ENCODE measurements at regions not wholly inside any gene's neighbourhood (a gene's known extent, or its start where the extent isn't known, plus 50 kb on each side); places are given as distances from the start of the nearest gene placed in this dataset.

DNA sequence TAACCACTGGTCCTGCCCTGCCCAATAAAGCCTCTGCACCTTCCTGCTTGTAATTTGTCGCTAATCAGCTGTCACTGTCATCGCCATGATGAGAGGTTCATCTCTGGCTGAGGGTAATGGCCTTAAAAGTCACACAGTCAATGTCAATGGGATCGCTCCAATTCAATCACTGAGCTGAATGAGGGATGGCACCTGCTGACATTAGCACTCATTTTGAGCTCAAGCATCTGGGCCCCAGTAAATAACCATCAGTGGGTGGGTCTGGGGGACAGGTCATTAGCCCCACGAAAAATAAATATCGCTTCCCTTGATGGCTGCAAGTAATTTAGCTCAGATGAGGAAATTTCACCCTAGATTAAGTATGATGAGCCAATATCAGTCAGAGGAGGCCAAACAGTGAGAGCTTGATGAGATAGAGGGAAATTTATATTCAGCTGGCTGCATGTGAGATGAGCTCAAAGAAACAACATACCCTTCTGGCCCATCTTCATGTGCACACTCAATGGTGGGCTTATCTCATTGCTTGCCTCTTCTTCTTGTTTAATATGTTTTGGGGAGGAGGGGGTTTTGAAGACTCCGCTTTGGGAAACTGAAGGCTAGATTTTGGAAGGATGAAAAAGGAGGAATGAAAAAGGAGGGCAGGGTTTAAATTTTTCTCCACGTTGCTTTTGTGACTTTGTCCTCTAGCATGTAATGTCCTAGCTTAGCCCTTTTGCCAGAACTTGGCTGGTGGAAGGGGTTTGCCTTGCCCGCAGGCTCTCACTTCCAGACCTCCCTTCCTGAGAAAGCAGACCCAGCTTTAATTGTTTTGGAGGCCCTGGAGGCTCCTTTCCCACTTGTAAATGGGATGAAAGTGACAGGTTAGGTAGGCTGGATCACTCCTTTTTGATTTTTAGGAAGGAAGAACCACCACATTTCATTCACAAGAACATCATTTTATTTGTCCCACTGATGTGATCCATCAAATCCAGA is 84.8 kb upstream of the PAQR3 start:
- ATAC-seq (no peak), DNase-seq (no peak)
- Mint-ChIP-seq H3K36me3 (peaks cover 0 to under 1% (median 0%) of the 10 kb centered on the region in 3 donors), H3K9me3 (peaks cover 0 to 2% (median under 1%) of the 10 kb centered on the region in 9 donors), H3K4me1 (no peaks in the 10 kb centered on the region), H3K27ac (no peak overlapping the region), H3K4me3 (no peak overlapping the region), H3K27me3 (peaks cover 0 to 9% (median 3%) of the 10 kb centered on the region in 5 donors)
- POLR2A ChIA-PET, result no interaction called here

DNA sequence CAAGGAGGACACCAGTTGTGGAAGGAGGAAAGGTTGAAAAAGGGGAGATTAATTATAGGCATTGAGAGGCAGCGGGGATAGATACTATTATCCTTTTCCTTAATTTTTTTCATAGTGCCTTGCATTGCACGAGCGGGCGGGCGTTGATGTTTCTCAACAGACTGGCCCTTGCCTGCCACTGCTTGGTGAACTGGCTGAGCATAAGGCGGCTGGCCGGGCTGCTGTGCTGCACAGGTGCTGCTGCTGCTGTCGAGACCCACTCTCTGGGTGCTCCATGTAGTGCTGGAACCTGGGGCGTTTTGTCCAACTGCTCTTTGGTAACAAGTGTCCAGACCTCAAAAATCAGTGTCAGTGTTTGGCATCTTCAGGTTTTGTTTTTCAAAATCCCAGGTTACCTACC is 83.3 kb upstream of the PAQR3 start:
- peaks cover 0 to 5% (median 2%) of the 10 kb centered on the region in 9 donors for H3K9me3 Mint-ChIP-seq
- no peaks in the 10 kb centered on the region for H3K4me1 Mint-ChIP-seq
- no peak overlapping the region for H3K27ac Mint-ChIP-seq
- no peak for ATAC-seq
- H3K4me3 Mint-ChIP-seq, result no peak overlapping the region
- DNase-seq, result no peak
- peaks cover 0 to 9% (median 2%) of the 10 kb centered on the region in 5 donors for H3K27me3 Mint-ChIP-seq
- peaks cover 0 to 4% (median 0%) of the 10 kb centered on the region in 3 donors for H3K36me3 Mint-ChIP-seq
- POLR2A ChIA-PET, result no interaction called here

DNA sequence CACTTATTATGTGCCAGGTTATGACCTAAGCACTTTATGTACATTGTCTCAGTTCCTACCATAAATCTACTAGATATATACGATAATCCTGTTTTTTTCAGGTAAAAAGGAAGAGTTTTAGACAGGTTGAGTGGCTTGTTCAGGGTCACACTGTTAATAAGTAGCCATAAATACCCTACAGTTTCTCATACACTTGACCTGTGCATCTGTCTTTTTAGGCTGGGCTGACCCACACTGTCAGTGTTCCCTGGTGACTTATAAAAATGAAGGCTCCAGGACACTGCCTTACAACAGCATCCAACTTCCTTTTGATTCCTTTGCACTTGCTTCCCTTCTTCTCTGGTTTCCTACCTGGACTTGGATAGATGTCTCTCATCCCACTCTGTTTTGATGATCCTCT is 78.2 kb upstream of the PAQR3 start:
- Mint-ChIP-seq H3K27ac (peak overlapping the region in 1 of 10 donors; percentile 5), H3K4me1 (no peaks in the 10 kb centered on the region), H3K36me3 (peaks cover 0 to 4% (median 0%) of the 10 kb centered on the region in 3 donors), H3K27me3 (peaks cover 0 to 5% (median 2%) of the 10 kb centered on the region in 5 donors), H3K4me3 (no peak overlapping the region), H3K9me3 (peaks cover 0 to 5% (median 2%) of the 10 kb centered on the region in 9 donors)
- ATAC-seq (no peak), DNase-seq (no peak)
- POLR2A ChIA-PET, result no interaction called here

DNA sequence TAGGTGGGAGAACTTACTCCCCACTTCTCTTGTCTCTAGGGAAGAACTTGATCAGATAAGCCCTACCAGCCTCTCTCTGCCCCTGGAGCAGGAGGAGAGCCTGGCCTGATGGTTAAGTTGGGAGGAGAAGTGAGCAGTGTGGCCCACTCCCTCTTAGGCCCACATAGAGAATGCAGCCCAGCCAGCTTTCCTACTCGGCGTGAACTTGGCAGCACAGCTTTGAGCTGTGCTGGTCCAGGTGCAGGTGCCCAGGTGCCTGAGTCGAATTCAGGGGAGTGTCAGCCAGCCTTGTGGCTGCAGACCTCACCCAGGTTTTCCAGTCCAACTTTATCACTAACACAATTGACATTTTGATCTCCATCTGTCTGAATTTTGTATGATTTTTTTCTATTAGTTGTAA is 77.6 kb upstream of the PAQR3 start:
- ATAC-seq (no peak), DNase-seq (no peak)
- POLR2A ChIA-PET, result no interaction called here
- Mint-ChIP-seq H3K4me3 (no peak overlapping the region), H3K27ac (no peak overlapping the region), H3K36me3 (peaks cover 0 to 4% (median 0%) of the 10 kb centered on the region in 3 donors), H3K9me3 (peaks cover 0 to 5% (median 2%) of the 10 kb centered on the region in 9 donors), H3K27me3 (peaks cover 0 to 5% (median 2%) of the 10 kb centered on the region in 5 donors), H3K4me1 (no peaks in the 10 kb centered on the region)

DNA sequence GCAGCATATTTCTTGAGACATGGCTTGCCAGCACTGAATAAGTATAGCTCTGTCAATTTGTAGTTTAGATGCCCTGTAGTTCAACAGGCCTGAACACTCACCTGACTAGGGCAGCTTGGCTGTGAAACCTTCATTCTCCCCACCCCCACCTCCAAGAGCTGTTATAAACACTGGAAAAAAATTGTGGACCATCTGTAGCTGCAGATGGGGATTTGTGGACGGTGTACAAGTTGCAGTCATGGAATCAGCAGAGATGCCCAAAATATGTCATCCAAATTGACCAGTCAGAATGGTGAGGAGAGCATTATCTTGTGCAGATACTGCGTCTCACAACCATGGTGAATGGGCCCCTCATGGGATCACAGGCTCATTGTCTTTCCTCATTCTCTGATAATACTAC is 76.2 kb upstream of the PAQR3 start:
- no peak overlapping the region for H3K27ac Mint-ChIP-seq
- H3K4me1 Mint-ChIP-seq, result no peaks in the 10 kb centered on the region
- peaks cover 0 to 5% (median 2%) of the 10 kb centered on the region in 9 donors for H3K9me3 Mint-ChIP-seq
- POLR2A ChIA-PET, result no interaction called here
- H3K4me3 Mint-ChIP-seq, result no peak overlapping the region
- peaks cover 1 to 12% (median 2%) of the 10 kb centered on the region in 5 donors for H3K27me3 Mint-ChIP-seq
- ATAC-seq (no peak), DNase-seq (no peak)
- H3K36me3 Mint-ChIP-seq, result peaks cover 0 to 4% (median 0%) of the 10 kb centered on the region in 3 donors

DNA sequence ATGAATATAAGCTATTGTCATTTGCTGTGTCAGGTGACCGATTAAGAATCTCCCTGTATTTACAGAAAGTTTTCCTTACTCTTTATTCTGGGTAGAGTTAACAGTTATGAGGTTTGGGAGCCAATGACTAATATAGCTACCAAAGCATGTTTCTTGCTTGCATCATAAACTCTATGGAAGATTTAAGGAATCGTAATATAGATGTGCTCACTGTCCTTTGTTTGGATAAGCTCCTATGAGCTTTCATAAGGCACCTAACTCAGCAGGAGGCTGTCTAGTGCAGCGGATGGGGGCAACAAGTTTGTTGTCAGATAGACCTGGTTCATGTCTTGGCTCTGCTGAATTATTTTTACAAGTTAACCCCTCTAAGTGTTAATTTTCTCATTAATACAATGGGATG is 75.0 kb upstream of the PAQR3 start:
- no peaks in the 10 kb centered on the region for H3K4me1 Mint-ChIP-seq
- peaks cover 0 to 12% (median 0%) of the 10 kb centered on the region in 3 donors for H3K36me3 Mint-ChIP-seq
- POLR2A ChIA-PET, result no interaction called here
- peaks cover 1 to 24% (median 5%) of the 10 kb centered on the region in 5 donors for H3K27me3 Mint-ChIP-seq
- DNase-seq, result no peak
- no peak for ATAC-seq
- no peak overlapping the region for H3K4me3 Mint-ChIP-seq
- peaks cover 0 to 5% (median 2%) of the 10 kb centered on the region in 9 donors for H3K9me3 Mint-ChIP-seq
- no peak overlapping the region for H3K27ac Mint-ChIP-seq

DNA sequence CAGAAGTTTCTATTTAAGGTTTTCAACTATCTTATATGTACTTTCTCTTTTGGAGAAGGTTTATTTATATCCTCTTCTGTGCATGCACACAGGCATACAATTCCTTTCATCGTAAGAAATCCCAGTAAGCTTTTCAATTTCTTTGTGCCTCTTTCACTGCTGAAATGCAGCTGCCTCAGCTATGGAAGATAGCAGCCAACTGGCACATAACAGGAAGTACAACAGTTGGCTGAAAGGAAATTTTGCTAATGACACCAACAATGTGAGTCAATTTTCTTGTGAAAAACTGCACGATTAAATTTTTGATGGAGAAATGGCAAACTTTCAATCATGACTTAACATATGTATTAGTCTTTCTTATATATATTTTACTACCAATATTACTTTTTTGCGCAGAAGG is 74.5 kb upstream of the PAQR3 start:
- no peak overlapping the region for H3K27ac Mint-ChIP-seq
- POLR2A ChIA-PET, result no interaction called here
- peaks cover 0 to 24% (median 5%) of the 10 kb centered on the region in 5 donors for H3K27me3 Mint-ChIP-seq
- peaks cover 0 to 8% (median 0%) of the 10 kb centered on the region in 3 donors for H3K36me3 Mint-ChIP-seq
- no peaks in the 10 kb centered on the region for H3K4me1 Mint-ChIP-seq
- DNase-seq (no peak), ATAC-seq (no peak)
- peaks cover 0 to under 1% (median 0%) of the 10 kb centered on the region in 9 donors for H3K9me3 Mint-ChIP-seq
- no peak overlapping the region for H3K4me3 Mint-ChIP-seq

DNA sequence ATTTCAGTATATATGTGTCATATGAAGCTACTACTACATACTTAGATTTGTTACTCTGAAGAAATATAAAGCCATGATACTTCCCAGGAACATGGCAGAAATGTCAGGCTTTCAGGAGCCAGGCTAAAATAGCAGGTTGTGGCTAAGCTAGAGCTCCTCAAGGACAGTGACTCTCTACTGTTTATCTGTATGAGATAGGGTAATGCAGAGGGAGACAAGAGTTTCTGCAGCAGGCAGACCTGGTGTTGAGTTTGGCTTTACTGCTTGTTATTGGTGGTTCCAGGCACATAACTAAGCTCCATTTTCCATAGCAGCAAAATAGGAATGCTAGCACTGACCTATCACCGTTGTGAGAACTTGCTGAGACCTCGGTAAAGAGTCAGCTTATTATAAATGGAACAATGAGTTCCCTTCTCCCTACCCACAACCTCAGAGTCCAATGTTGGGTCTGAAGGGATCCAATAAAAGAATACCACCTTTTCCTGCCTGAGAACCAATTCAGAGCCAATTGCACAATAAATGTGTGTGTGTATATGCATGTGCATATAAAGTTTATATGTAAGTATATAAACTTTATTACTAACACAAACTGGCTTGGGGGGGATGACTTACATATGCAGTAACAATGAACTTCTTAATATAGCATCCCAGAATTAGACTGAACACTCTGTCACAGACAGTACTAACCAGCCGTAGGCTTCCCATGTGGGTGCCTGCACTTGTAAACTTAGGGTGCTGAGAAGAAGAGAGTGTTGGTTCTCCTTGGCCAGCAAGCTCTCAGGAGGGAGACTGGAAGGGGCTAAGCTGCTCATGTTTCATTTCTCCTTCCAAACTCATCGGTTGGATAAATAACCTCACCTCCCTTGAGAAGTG is 51.9 kb upstream of the PAQR3 start:
- Mint-ChIP-seq H3K27me3 (peaks cover 0 to 8% (median 5%) of the 10 kb centered on the region in 5 donors), H3K9me3 (no peaks in the 10 kb centered on the region), H3K4me3 (no peak overlapping the region), H3K36me3 (no peaks in the 10 kb centered on the region), H3K4me1 (no peaks in the 10 kb centered on the region), H3K27ac (no peak overlapping the region)
- POLR2A ChIA-PET, result no interaction called here
- ATAC-seq, result no peak
- no peak for DNase-seq

DNA sequence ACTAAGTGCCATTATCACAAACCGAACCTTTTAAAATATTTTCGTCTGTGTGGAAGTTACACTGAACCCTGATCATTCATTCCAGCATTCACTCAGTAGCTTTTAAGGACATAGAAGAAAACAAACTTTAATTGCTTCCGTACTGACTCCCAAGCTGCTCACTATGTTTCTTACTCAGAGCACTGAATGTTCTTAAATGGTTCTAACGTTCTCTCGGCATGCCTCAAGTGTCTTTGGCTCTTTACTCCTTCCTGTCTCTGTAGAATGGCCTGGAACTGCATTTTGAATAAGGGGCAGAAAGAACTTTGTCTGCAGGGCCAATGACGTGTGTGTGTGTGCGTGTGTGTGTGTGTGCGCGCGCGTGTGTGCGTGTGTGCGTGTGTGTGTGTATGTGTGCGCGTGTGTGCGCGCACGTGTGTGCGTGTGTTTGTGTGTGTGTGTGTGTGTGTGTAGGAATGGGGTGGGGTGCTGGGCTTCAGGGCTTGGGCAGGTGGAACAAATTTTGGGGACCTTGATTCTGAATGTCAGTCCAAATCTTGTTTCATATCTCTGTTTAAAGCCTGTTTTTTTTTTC is 50.5 kb upstream of the PAQR3 start:
- no peak overlapping the region for H3K4me3 Mint-ChIP-seq
- H3K9me3 Mint-ChIP-seq, result no peaks in the 10 kb centered on the region
- no peak overlapping the region for H3K27ac Mint-ChIP-seq
- no peak for DNase-seq
- POLR2A ChIA-PET, result no interaction called here
- no peaks in the 10 kb centered on the region for H3K36me3 Mint-ChIP-seq
- no peaks in the 10 kb centered on the region for H3K4me1 Mint-ChIP-seq
- H3K27me3 Mint-ChIP-seq, result peaks cover 0 to 8% (median 8%) of the 10 kb centered on the region in 5 donors
- no peak for ATAC-seq
